CD4-positive, alpha-beta T cell treated with Interleukin-4 for 4 hours (primary cell): ENCODE measurements at regions not wholly inside any gene's neighbourhood (a gene's known extent, or its start where the extent isn't known, plus 50 kb on each side); places are given as distances from the start of the nearest gene placed in this dataset.
"Not testable (repeated sequence)": the region's sequence is repeated elsewhere in the genome, so short reads cannot be mapped to it uniquely, and the experiment has no call there.

Experiments
- DNase-seq: peaks from one replicate; pipeline ENCODE4 v3.0.0-alpha.2; 2020

DNA sequence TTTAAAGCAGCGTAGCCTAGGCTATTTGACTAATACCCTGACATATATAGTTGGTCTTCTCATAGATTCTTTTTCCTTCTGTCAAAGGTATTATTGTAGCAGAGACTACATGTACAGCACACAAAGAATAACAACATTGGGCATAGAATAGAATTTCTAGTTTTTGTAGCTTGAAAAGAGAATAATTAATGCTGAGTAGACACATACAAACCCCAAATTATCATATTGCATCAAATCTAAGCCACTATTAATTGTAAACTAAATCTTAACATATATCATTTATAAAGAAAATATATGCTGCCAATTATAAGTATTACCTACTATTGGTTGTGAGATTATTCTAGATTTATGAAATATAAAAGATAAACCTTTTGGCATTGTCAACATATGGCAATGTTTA is 574.5 kb downstream of the SLCO4C1 start:
- no peak for DNase-seq

DNA sequence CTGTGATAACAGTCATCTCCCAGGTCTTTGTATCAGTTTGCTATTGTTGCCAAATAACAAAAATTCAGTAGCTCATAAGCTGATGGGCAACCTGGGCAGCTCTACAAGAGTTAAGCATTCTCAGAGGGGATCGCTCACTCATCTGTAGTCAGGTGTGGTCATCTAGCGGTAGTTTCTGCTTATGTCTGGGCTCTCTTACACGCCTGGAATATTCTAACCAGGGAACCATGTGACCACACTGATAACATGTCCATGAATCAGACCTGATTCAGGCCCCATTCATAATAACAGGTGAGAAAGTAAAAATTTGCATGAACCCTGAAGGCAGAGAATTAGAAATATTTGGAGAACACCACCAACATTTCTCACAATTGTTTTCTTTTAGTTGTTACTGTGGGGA is 576.1 kb downstream of the SLCO4C1 start:
- DNase-seq = no peak

DNA sequence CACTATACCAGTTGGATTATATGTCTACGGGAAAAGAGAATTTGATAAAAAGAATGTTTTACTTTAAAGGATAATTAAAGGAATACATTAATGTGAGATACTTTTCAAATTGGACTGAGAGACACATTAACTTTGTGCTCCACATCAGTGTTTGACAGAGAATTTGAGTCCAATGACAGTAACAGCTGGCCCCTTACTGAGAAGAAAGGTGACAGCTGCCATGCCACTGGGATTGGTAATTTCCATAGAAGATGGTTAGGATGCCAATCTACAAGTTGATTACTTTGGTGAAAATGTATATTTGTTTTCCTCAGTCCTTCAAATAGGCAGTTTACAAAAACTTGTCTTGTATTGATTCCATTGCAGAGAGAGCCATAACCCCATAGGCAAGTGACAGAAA is 578.4 kb downstream of the SLCO4C1 start:
- no peak for DNase-seq

DNA sequence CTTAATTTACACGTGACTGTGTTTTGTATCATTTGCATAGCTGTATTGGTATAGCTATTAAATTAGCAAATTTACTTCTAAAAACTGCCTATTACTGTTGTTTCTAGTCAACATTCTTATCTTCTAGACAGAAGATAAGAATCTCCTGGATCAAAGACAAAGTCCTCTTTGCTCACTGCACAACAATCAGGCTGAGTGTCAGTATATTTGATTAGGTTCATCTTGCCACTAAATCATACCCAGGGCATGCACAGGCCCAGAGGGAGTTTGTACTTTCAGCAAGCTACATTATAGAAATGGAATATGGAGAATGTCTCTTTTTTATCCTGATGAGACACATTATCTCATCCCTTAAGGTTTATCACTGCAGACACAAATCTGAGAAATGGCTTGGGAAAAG is 579.1 kb downstream of the SLCO4C1 start:
- no peak for DNase-seq

DNA sequence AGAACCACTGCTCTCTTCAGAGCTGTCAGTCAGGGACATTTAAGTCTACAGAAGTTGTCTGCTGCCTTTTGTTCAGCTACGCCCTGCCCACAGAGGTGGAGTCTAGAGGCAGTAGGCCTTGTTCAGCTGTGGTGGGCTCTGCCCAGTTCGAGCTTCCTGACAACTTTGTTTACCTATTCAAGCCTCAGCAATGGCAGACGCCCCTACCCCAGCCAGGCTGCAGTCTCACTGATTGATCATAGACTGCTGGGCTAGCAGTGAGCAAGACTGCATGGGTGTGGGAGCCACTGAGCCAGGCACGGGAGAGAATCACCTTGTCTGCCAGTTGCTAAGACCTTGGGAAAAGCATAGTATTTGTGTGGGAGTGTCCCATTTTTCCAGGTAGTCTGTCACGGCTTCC is 580.3 kb downstream of the SLCO4C1 start:
- not testable (repeated sequence) for DNase-seq

DNA sequence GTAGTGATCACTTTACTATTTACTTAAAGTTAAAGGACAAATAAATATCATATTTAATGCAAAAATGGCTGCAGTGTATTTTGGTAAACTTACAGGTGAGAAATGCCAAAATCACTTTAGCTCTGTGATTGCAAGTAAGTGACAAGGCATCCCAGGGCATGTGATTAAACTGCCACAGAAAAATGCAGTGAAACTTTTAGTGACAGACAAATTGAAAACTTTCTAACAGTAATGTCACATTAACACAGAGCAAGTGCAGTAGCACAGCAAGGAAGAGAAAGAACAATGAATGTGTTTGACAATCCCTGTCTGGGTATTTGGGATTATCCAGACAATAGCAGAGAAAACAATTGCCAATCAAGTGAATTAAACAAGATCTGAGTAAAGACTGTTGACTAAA is 606.8 kb downstream of the SLCO4C1 start:
- no peak for DNase-seq

DNA sequence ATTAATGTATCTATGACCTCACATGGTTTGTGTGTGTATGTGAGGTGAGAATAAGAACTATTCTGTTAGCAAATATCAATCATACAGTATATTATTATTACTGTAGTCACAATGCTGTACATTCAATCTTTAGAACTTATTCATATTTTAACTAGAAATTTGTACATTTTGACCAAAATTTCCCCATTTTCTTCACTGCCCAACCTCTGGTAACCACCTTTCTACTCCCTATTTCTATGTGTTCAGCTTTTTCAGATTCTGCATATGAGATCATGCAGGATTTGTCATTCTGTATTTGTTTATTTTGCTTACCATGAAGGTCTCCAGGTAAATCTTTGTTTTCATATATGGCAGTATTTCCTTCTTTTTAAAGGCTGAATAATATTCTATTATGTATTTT is 607.9 kb downstream of the SLCO4C1 start:
- DNase-seq = no peak

DNA sequence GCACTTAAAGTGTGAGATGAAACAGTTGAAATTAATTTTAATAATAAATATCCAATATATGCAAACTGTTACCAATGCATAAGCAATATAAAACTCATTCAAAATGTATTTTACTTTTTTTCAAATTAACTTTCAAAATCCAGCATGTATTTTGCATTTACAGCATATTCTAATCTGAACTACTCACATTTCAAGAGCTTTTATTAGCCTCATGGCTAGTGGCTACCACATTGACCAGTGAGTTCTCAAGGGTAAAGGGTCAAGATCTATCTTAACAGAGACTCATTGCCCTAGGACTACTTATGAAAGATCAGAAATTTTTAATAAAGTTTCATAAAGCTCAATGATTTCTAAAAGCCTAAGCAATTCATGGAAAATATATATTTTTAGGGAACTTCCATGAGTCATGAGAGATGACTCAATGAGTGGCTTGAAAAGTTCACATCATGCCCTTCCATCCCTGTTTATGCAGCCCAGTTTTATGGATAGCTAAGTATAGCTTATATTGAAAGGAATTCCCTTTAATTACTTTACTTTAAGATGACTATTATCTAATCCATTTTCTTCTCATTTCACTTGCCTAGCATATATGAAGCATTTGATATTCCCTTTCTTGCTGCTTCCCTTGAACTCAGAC is 608.6 kb downstream of the SLCO4C1 start:
- no peak for DNase-seq

DNA sequence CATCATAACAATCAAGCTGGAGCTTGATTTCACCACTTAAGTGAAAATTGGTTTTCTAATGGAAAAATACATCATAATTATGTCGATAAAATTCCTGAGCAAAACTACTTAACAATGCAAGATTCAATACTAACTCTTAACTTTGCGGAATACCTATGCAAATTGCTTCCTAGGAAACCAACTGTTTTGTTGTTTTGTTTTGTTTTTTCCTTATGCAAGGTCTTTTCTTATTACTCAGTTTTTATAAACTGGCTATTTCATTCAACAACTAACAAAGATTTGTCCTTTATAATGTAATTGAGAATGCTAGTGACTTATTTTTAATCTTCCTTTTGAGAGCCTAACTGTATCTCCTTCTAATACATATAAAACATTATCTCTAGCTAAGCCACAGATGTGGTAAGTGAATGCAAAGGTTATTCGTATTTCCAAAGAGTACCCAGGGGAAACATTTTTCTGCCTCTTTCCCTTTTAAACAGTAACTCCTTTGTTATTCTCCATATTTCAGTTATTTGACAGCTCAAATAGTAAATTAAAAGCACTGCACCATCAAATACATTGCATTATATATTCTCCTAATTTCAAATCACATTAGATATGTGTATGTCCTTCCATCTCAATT is 609.4 kb downstream of the SLCO4C1 start:
- no peak for DNase-seq

DNA sequence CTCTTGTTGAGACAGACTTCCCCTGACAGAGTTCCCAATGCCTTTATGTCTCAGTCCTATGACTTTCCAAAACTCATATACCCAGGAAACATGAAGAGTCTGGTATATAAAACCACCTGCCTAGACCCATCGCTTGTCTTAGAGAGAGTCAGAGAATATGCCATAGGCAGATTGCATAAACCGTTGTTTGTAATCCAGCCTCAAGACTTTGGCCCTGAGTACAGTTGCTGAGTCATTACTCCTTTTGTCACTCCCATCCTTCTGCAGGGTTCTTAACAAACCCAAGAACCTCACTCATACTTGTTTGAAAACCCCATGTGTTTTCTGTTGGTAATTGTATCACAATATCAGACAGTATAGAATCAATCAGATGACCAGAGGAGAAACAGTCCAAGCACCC is 616.3 kb downstream of the SLCO4C1 start:
- DNase-seq = no peak

DNA sequence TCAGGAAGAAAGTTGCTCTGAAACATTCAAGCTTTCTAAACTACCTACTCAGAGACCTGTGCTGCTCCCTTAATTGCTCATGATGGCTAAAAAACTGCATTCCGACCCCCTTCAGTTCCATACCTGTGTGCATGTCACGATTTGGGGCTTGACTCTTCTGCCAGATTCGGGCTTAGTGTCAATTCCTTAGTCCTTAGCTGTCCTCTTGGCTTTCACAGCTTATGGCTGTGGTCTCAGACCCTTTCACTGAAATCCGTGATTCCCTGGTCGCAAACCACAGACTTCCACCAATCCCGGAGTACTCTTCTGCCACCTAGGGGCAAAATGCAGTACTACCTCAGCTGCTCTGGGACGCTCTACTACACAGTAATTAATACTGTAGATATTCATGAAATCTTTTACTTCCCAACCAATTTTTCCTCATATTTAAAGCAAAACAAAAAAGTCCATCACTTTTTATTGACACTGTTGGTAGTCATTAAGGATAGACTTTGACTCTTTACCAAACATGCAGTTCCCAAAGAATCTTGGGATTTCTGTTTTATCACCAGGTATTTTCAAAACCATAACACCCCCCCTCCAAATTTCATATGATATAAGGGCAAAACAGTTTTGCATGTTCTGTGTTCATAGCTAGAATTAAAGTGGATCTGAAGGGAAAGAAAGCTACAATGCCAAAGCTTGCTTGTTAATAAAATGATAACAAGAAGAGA is 617.4 kb downstream of the SLCO4C1 start:
- DNase-seq = peak; percentile 27

DNA sequence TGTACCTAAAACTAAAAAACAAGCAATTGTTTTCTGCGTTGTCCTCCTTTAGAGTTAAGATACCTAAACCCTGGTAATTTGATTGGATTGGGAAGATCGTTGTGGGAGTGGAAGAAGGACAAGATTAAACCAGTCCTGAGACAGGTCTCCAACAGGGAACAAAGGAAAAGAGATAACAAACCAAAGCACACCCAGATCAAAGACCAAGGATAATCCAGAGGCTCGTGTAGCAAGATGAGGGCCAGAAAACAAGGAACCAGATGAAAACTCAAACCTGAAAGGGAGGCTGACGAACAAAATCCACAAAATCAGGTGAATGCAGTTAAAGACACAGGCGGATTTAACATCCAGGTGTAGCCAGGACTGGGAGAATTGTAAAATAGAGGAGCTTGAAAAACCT is 618.1 kb downstream of the SLCO4C1 start:
- no peak for DNase-seq

DNA sequence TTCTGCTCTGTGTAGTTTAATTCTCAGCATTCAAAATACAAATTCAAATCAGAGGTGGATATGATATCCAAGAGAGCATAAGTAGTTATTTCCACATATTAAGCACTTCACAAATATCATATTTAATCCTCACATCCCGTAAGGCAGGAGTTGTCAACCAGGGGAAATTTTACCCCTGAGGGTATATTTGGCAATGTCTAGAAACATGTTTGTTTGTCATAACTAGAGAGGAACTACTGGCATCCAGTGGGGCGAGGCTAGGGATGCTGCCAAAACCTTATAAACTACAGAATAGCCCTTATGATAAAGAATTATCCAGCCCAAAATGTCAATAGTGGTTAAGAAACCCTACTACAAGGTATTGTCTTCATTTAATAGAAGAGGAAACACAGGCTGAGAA is 619.4 kb downstream of the SLCO4C1 start:
- no peak for DNase-seq

DNA sequence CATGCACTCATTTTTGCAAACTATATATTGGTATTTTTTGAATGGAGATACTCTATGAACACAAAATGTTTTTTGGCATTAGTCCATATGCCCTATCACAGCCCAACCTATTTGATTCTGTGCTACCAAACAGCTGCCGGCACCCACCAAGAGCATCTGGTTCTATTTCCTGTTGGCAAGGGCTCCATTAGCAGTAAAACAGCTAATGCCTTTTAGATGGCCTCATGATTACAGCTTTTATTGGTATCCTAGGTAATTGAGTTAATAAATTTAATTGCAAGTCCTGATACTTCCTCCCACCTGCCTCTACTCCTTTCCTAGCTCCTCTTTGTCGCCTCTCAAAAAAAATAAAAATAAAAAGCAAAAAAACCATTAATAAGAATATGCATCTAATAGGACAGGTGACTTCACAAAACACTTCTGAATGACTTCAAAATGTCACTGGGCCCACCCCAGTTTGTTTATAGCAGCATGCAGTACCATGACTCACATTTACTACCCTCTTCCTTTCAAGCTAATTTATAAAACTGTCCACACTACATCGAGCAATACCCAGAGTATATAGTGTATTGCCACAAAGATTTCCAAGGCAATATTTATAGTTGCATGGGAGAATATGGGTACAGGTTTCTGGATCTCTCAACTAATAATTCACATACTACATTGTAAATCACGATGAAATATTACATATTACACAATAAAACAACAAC is 620.4 kb downstream of the SLCO4C1 start:
- DNase-seq = no peak

DNA sequence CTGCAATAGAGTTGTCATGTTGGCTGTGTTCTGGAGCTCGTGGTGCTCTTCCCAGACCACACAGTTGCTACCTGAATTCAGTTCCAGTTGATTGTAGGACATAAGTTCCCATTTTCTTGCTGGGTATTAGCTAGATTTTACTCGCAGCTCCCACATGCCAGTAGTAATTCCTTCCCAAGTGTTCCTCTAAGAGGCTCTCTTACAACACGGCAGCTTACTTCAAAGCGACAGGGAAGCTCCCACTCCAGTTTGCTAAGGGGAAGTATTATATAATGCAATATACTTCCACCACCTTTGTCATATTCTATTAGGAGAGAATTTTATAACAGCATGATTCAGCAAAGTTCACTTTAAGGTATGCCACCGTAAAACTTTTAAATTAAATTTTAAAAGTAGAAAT is 623.0 kb downstream of the SLCO4C1 start:
- no peak for DNase-seq

DNA sequence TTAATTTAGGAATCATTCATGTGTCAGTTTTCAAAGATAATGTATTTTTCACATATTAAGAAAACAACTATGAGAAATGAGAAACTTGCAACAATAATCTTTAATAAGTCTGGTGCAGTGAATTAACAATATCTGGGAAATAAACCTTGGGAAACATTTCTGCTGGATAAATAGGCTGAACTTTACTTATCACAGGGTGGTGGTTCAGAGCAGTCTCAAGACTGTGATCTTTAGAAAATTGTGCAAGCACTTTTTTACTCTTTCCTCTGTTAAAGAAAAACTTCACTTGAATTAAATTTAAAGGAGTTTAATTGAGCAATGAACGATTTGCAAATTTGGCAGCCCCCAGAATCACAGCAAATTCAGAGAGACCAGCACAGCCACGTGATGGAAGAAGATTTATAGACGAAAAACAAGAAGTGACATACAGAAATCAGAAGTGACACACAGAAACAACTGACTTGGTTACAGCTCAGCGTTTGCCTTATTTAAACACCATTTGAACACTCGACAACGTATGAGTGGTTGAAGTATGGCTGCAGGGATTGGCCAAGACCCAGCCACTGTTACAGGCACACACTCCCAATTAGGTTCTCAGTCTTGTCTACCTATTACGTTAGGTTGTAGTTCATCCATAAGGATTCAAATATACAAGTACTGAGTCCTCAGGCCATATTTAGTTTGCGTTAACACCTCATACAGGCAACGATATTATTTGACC is 631.9 kb downstream of the SLCO4C1 start:
- no peak for DNase-seq

DNA sequence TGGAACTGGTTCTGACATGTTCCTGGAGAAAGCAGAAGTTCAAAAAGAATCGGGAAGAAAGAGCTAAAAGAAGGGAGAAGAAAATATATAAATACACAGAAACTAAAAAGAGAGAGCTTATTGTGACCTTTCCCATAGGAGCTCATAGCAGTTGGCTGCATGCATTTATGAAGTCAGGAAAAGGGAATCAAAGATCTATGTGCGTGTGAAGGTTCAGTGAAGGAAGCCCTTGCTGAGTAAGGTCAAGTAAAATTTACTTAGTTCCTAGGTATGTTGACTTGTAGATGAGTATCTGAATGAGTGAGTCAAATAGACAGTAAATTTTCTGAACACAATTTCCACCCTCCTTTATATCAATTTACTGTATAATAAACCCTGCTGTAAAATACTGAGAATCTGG is 632.5 kb downstream of the SLCO4C1 start:
- no peak for DNase-seq

DNA sequence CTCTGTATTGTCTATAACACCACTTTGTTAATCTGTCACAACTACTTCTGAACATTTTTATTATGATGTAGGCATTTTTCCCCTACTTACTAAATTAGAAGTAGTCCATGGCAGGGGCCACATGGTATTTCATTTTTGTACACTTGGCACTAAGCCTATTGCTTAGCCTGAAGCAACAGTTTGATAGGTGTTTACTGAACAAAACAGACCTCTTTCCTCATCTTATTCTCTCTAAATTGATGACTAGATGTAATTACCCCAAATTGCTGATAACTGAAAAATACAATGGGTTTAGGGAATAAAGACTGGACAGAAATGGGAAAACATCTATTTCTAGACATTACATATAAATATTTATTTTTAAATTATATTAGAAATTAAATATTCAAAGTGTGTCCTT is 633.8 kb downstream of the SLCO4C1 start:
- no peak for DNase-seq

DNA sequence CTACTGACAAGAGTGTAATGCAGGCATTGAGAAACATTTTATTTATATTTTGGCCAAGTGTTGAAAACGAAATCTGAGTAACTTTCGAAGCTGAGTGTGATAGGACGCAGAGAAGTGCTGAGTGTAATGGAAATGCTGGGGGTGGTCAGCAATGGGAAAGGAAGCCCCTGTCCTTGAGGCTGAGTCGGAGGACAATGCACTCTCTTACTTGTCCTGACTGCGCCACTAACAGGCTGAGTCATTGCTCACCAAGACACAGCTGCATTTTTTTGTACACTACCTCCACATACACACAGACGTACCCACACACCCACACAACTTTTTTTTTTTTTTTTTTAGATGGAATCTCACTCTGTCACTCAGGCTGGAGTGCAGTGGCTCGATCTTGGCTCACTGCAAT is 637.7 kb downstream of the SLCO4C1 start:
- no peak for DNase-seq

DNA sequence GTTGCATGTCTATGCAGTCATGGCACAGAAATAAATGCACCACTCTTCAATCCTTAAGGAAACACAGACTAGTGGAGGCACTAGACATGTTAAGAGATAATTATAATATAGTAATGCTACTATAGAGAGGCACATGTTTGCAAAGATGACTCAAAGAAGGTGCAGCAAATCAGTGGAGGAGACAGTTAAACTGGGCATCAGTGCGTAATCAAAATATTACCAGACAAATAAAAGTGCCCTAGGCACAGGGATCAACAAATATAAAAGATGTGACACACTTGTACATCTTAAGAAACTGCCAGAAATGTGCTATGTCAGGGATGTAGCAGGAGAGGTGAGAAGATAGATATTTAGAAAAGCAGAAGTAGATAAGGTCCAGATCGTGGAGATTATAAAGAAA is 642.1 kb downstream of the SLCO4C1 start:
- no peak for DNase-seq

DNA sequence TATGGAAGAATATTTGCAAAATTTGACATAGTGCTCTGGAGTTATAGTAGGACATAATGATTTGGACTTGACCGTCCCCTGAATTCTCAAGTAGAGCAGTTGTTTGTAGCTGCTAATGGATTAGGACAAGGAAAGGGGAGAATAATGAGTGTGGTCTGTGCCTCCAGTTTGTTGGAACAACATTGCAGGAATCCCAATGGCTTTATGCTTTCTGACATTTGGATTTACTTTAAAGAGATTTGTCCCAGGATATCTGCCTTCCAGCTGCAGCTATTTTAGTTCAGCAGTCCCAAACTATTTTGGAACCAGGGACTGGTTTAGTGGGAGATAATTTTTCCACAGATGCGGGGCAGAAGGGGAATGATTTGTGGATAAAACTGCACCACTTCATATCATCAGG is 648.2 kb downstream of the SLCO4C1 start:
- no peak for DNase-seq

DNA sequence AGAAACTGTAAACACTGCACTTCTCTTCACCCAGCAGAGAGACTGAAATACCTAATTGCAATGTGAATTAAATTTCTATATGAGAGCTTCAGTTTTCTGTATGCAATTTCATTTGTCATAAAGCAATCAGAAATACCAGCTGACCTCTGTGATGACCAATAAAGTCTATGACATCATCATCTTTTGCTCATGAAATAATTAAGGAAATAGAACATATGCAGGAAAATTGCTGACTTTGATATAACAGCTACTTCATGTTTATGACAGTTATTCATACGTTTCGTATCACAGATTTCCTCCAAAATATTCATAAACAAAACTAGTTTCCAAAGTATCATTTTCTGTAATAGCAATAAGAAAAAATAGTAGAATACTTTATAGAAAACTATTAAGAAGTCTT is 652.3 kb downstream of the SLCO4C1 start:
- DNase-seq = no peak

DNA sequence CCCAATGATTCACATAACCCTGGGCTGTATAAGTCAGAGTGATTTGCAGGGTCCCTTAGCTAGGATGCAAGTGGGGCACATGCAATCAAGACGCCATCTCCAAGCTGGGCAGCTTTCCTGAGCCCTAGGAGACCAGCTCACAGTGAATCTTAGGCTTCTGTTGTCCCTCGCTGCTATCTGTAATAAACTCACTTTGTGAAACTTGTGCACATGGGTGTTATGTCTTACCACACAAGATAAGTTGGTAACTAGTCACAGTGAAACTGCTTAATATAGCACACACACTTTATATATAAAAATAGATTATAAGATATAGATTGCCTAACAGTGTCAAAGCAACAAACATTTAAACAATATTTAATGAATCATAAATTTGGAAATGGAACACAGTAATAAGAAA is 658.5 kb downstream of the SLCO4C1 start:
- DNase-seq = no peak
